ENCODE measurements at regions not wholly inside any gene's neighbourhood (a gene's known extent, or its start where the extent isn't known, plus 50 kb on each side); places are given as distances from the start of the nearest gene placed in this dataset.

GRCh38 chr11:32323814-32324130 is 111.6 kb downstream of the WT1 start:
- no peak overlapping the region for H3K9ac ChIP-seq (ENCODE audit: low read depth, low read length)
- H3K27ac ChIP-seq (ENCODE audit: low read length) = no peak overlapping the region
- H3K36me3 ChIP-seq (ENCODE audit: insufficient read depth, low read length) = no peaks in the 10 kb centered on the region
- TF ChIP-seq EZH2 (IDR thresholded peaks at IDR 0.05; ENCODE audit: borderline replicate concordance, low read depth, low read length, severe bottlenecking) (no peak), CTCF (IDR thresholded peaks at IDR 0.05; ENCODE audit: borderline replicate concordance, extremely low read depth, low read length, poor library complexity, severe bottlenecking) (no peak)
- H3K9me3 ChIP-seq (ENCODE audit: insufficient read depth, low read length, severe bottlenecking) = no peaks in the 10 kb centered on the region
- peaks cover 19% of the 10 kb centered on the region for H3K4me1 ChIP-seq (ENCODE audit: insufficient read depth, low read length)
- no peak overlapping the region for H3K4me2 ChIP-seq (ENCODE audit: insufficient read depth, low read length)
- H3K27me3 ChIP-seq (ENCODE audit: insufficient read depth, low read length, poor library complexity) = no peaks in the 10 kb centered on the region
- ATAC-seq (ENCODE audit: insufficient read depth, low read depth) (no peak), DNase-seq (no peak)
- no peak overlapping the region for H3K4me3 ChIP-seq (ENCODE audit: low read depth in 1 of 2, low read length in 2 of 2)
- no peak overlapping the region for H2AFZ ChIP-seq (ENCODE audit: low read depth, low read length)
- H3K79me2 ChIP-seq (ENCODE audit: insufficient read depth, low read length) = no peaks in the 10 kb centered on the region
- no peaks in the 10 kb centered on the region for H4K20me1 ChIP-seq (ENCODE audit: insufficient read depth, low read length)

GRCh38 chr11:32325187-32325586 is 110.2 kb downstream of the WT1 start:
- no peak for ATAC-seq (ENCODE audit: insufficient read depth, low read depth)

GRCh38 chr11:32325725-32326124 is 109.6 kb downstream of the WT1 start:
- H2AFZ ChIP-seq (ENCODE audit: low read depth, low read length) = no peak overlapping the region
- no peak overlapping the region for H3K27ac ChIP-seq (ENCODE audit: low read length)
- DNase-seq (no peak), ATAC-seq (ENCODE audit: insufficient read depth, low read depth) (no peak)
- no peak overlapping the region for H3K4me3 ChIP-seq (ENCODE audit: low read depth in 1 of 2, low read length in 2 of 2)
- no peaks in the 10 kb centered on the region for H3K79me2 ChIP-seq (ENCODE audit: insufficient read depth, low read length)
- peaks cover 15% of the 10 kb centered on the region for H3K4me1 ChIP-seq (ENCODE audit: insufficient read depth, low read length)
- no peaks in the 10 kb centered on the region for H3K9me3 ChIP-seq (ENCODE audit: insufficient read depth, low read length, severe bottlenecking)
- no peaks in the 10 kb centered on the region for H3K36me3 ChIP-seq (ENCODE audit: insufficient read depth, low read length)
- no peaks in the 10 kb centered on the region for H3K27me3 ChIP-seq (ENCODE audit: insufficient read depth, low read length, poor library complexity)
- H4K20me1 ChIP-seq (ENCODE audit: insufficient read depth, low read length) = no peaks in the 10 kb centered on the region
- TF ChIP-seq EZH2 (IDR thresholded peaks at IDR 0.05; ENCODE audit: borderline replicate concordance, low read depth, low read length, severe bottlenecking) = no peak
- TF ChIP-seq CTCF (IDR thresholded peaks at IDR 0.05; ENCODE audit: borderline replicate concordance, extremely low read depth, low read length, poor library complexity, severe bottlenecking) = no peak
- H3K4me2 ChIP-seq (ENCODE audit: insufficient read depth, low read length) = no peak overlapping the region
- H3K9ac ChIP-seq (ENCODE audit: low read depth, low read length) = no peak overlapping the region

More at GRCh38 chr11:32325187-32325586, 110.2 kb downstream of the WT1 start:
- Histone ChIP-seq H2AFZ (ENCODE audit: low read depth, low read length) (peak overlapping the region; percentile 60; the same call in 1 of the 2 replicates), H4K20me1 (ENCODE audit: insufficient read depth, low read length) (no peaks in the 10 kb centered on the region), H3K4me3 (ENCODE audit: low read depth in 1 of 2, low read length in 2 of 2) (no peak overlapping the region), H3K36me3 (ENCODE audit: insufficient read depth, low read length) (no peaks in the 10 kb centered on the region), H3K79me2 (ENCODE audit: insufficient read depth, low read length) (no peaks in the 10 kb centered on the region), H3K27ac (ENCODE audit: low read length) (peak overlapping the region; percentile 59), H3K9me3 (ENCODE audit: insufficient read depth, low read length, severe bottlenecking) (no peaks in the 10 kb centered on the region), H3K27me3 (ENCODE audit: insufficient read depth, low read length, poor library complexity) (no peaks in the 10 kb centered on the region), H3K4me2 (ENCODE audit: insufficient read depth, low read length) (no peak overlapping the region), H3K4me1 (ENCODE audit: insufficient read depth, low read length) (peaks cover 15% of the 10 kb centered on the region), H3K9ac (ENCODE audit: low read depth, low read length) (no peak overlapping the region)
- DNase-seq = no peak
- no peak for TF ChIP-seq EZH2 (IDR thresholded peaks at IDR 0.05; ENCODE audit: borderline replicate concordance, low read depth, low read length, severe bottlenecking)
- TF ChIP-seq CTCF (IDR thresholded peaks at IDR 0.05; ENCODE audit: borderline replicate concordance, extremely low read depth, low read length, poor library complexity, severe bottlenecking) = no peak

GRCh38 chr11:32326522-32326921 is 108.8 kb downstream of the WT1 start:
- H2AFZ ChIP-seq (ENCODE audit: low read depth, low read length) = peak overlapping the region; percentile 28
- H3K27me3 ChIP-seq (ENCODE audit: insufficient read depth, low read length, poor library complexity) = no peaks in the 10 kb centered on the region
- H3K9ac ChIP-seq (ENCODE audit: low read depth, low read length) = no peak overlapping the region
- TF ChIP-seq CTCF (IDR thresholded peaks at IDR 0.05; ENCODE audit: borderline replicate concordance, extremely low read depth, low read length, poor library complexity, severe bottlenecking) (no peak), EZH2 (IDR thresholded peaks at IDR 0.05; ENCODE audit: borderline replicate concordance, low read depth, low read length, severe bottlenecking) (no peak)
- H3K36me3 ChIP-seq (ENCODE audit: insufficient read depth, low read length) = no peaks in the 10 kb centered on the region
- no peaks in the 10 kb centered on the region for H3K9me3 ChIP-seq (ENCODE audit: insufficient read depth, low read length, severe bottlenecking)
- no peak for ATAC-seq (ENCODE audit: insufficient read depth, low read depth)
- no peaks in the 10 kb centered on the region for H4K20me1 ChIP-seq (ENCODE audit: insufficient read depth, low read length)
- peak overlapping the region; percentile 30; the same call in 1 of the 2 replicates for H3K27ac ChIP-seq (ENCODE audit: low read length)
- DNase-seq = no peak
- H3K4me1 ChIP-seq (ENCODE audit: insufficient read depth, low read length) = peaks cover 20% of the 10 kb centered on the region
- no peaks in the 10 kb centered on the region for H3K79me2 ChIP-seq (ENCODE audit: insufficient read depth, low read length)
- no peak overlapping the region for H3K4me3 ChIP-seq (ENCODE audit: low read depth in 1 of 2, low read length in 2 of 2)
- no peak overlapping the region for H3K4me2 ChIP-seq (ENCODE audit: insufficient read depth, low read length)

Measured in DND-41 (cell line).